Gastrocnemius medialis (tissue), 4 donors: ENCODE measurements at regions not wholly inside any gene's neighbourhood (a gene's known extent, or its start where the extent isn't known, plus 50 kb on each side); places are given as distances from the start of the nearest gene placed in this dataset.

Experiments
- POLR2A ChIP-seq, 2 donors: fragments of 450-650 bp; IDR thresholded peaks; one replicate each; pipeline ENCODE4 v1.6.1; 2017; ENCODE audit warnings: antibody characterized with exemption in 2 of 2, mild to moderate bottlenecking in 2 of 2, moderate library complexity in 2 of 2
- TF ChIP-seq, protein P1 (sequence below), 5 experiments: fragments of 450-650 bp in 3 of 5; fragments of 200-600 bp in 2 of 5; sonication (generic) in 2 of 5; IDR thresholded peaks in 4 of 5; conservative IDR thresholded peaks in 1 of 5; 1 replicate in 4 of 5; 2 replicates in 1 of 5; pipeline ENCODE4 v1.5.1; 2016 to 2019; ENCODE audit warnings: antibody characterized with exemption in 5 of 5, mild to moderate bottlenecking in 3 of 5, moderate library complexity in 3 of 5

DNA sequence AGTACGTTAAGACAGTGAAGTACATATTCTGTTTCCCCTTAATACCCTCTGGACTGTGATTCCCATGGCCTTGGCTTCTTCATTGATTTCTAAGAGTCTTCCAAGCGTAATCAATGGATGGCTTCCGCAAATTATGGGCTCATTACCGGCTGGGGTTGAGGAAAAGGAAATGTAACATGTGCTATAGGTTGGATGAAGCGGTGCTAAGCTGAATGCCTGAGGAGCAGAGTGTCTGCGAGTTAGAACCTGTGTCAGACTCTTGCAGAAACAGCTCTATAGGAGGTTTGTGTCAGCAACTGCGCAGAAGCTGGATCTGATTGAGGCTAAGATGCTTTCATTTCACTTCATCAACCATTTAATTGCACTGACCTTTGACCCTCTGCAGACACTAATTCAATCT, 114.3 kb upstream of the CDH18 start:
- TF ChIP-seq, protein P1, sequence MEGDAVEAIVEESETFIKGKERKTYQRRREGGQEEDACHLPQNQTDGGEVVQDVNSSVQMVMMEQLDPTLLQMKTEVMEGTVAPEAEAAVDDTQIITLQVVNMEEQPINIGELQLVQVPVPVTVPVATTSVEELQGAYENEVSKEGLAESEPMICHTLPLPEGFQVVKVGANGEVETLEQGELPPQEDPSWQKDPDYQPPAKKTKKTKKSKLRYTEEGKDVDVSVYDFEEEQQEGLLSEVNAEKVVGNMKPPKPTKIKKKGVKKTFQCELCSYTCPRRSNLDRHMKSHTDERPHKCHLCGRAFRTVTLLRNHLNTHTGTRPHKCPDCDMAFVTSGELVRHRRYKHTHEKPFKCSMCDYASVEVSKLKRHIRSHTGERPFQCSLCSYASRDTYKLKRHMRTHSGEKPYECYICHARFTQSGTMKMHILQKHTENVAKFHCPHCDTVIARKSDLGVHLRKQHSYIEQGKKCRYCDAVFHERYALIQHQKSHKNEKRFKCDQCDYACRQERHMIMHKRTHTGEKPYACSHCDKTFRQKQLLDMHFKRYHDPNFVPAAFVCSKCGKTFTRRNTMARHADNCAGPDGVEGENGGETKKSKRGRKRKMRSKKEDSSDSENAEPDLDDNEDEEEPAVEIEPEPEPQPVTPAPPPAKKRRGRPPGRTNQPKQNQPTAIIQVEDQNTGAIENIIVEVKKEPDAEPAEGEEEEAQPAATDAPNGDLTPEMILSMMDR (IDR thresholded peaks at IDR 0.05 in 4 of 5, conservative IDR thresholded peaks at IDR 0.05 in 1 of 5) = no peak
- no peak for TF ChIP-seq POLR2A (IDR thresholded peaks at IDR 0.05)
